GM23248 (cell line): ENCODE measurements at regions not wholly inside any gene's neighbourhood (a gene's known extent, or its start where the extent isn't known, plus 50 kb on each side); places are given as distances from the start of the nearest gene placed in this dataset.

Source experiments
- DNase-seq: peaks from one replicate; pipeline ENCODE4 v3.0.0-alpha.2; 2015
- H2AFZ ChIP-seq: fragments of 200-600 bp; sonication (generic); 2 replicates; pipeline ENCODE4 v1.6.1; 2016; ENCODE audit warnings: antibody characterized with exemption
- H3F3A ChIP-seq: fragments of 200-600 bp; sonication (generic); 2 replicates; pipeline ENCODE4 v1.6.1; 2016; ENCODE audit warnings: mild to moderate bottlenecking, antibody characterized with exemption, mixed run types; ENCODE audit not compliant: insufficient read depth
- H3K27ac ChIP-seq: fragments of 200-600 bp; sonication (generic); 2 replicates; pipeline ENCODE4 v1.5.1; 2016; ENCODE audit warnings: mild to moderate bottlenecking
- H3K27me3 ChIP-seq: fragments of 200-600 bp; sonication (generic); replicated peaks from 2 replicates; pipeline ENCODE4 v1.6.1; 2016; ENCODE audit warnings: mild to moderate bottlenecking; ENCODE audit not compliant: insufficient read depth
- H3K36me3 ChIP-seq: fragments of 200-600 bp; sonication (generic); 2 replicates; pipeline ENCODE4 v1.6.1; 2016; ENCODE audit warnings: low read depth, mild to moderate bottlenecking
- H3K4me1 ChIP-seq: fragments of 200-600 bp; sonication (generic); 2 replicates; pipeline ENCODE4 v1.6.1; 2016; ENCODE audit warnings: mild to moderate bottlenecking; ENCODE audit not compliant: insufficient read depth
- H3K4me2 ChIP-seq: fragments of 200-600 bp; sonication (generic); one replicate; pipeline ENCODE4 v1.6.1; 2016; ENCODE audit warnings: mild to moderate bottlenecking; ENCODE audit not compliant: unreplicated experiment
- H3K4me3 ChIP-seq: fragments of 200-600 bp; sonication (generic); 2 replicates; pipeline ENCODE4 v1.5.1; 2016; ENCODE audit warnings: mild to moderate bottlenecking
- H3K79me2 ChIP-seq: fragments of 200-600 bp; sonication (generic); 2 replicates; pipeline ENCODE4 v1.6.1; 2016; ENCODE audit warnings: mild to moderate bottlenecking; ENCODE audit not compliant: insufficient read depth
- H3K9ac ChIP-seq: fragments of 200-600 bp; sonication (generic); 2 replicates; pipeline ENCODE4 v1.6.1; 2016; ENCODE audit warnings: mild to moderate bottlenecking
- H3K9me2 ChIP-seq: fragments of 200-600 bp; sonication (generic); 2 replicates; pipeline ENCODE4 v1.6.1; 2016; ENCODE audit warnings: mixed run types, mild to moderate bottlenecking, moderate library complexity; ENCODE audit not compliant: insufficient read depth
- H3K9me3 ChIP-seq: fragments of 200-600 bp; sonication (generic); one replicate; pipeline ENCODE4 v1.6.1; 2017; ENCODE audit warnings: low read depth
- H4K20me1 ChIP-seq: fragments of 200-600 bp; sonication (generic); 2 replicates; pipeline ENCODE4 v1.6.0; 2016; ENCODE audit not compliant: insufficient read depth
- EZH2 ChIP-seq: fragments of 200-600 bp; sonication (generic); IDR thresholded peaks from 2 replicates; pipeline ENCODE4 v1.6.1; 2018; ENCODE audit warnings: antibody characterized with exemption, mild to moderate bottlenecking; ENCODE audit not compliant: insufficient read depth, poor library complexity, severe bottlenecking
- EZH2phosphoT487 ChIP-seq: fragments of 200-600 bp; sonication (generic); IDR thresholded peaks from 2 replicates; pipeline ENCODE4 v1.6.1; 2018; ENCODE audit warnings: antibody characterized with exemption, moderate library complexity, mild to moderate bottlenecking, low read depth; ENCODE audit not compliant: insufficient read depth
- WGBS, 2 experiments: methylation state at CpG; one replicate each; pipeline ENCODE4 v1.1.6; 2015 to 2017; ENCODE audit warnings: low lambda C conversion rate in 2 of 2, low coverage in 1 of 2; ENCODE audit errors: missing lambda C conversion rate in 2 of 2; 5-methylcytosine and 5-hydroxymethylcytosine counted together
- in situ Hi-C: fragments of 300-500 bp; cut with MboI; formaldehyde crosslinking; loops from 2 replicates; pipeline ENCODE4 v1.15.0; 2020

DNA sequence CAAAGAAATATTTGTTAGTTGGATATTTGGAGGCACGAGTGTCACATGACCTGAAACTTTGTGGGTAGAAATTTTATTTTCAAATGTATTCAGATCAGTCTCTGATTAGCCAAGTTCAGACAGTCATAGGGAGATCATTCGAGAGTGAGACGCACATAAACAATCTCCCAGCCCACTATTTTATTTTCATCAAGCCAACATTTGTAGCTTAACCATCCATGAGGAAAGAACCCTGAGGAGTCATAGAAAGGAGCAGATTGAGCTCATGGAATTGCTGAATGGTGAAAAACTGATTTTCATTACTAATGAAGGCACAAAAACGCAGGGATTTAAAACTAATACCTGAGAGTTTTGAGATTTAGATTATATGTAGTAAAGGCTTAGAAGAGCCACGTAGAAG is 548.7 kb downstream of the NSUN3 start:
- H3K27me3 ChIP-seq = no peaks in the 10 kb centered on the region
- H3K4me3 ChIP-seq = no peak overlapping the region
- no peak overlapping the region for H3K9ac ChIP-seq
- no peaks in the 10 kb centered on the region for H3F3A ChIP-seq
- no peak for TF ChIP-seq EZH2
- TF ChIP-seq EZH2phosphoT487 = no peak
- no peaks in the 10 kb centered on the region for H3K36me3 ChIP-seq
- H4K20me1 ChIP-seq = no peaks in the 10 kb centered on the region
- 13 to 15% methylated on average over 5 of the region's 5 CpGs for WGBS, 2 experiments
- H3K27ac ChIP-seq = no peak overlapping the region
- H2AFZ ChIP-seq = no peak overlapping the region
- H3K4me2 ChIP-seq = no peak overlapping the region
- no peaks in the 10 kb centered on the region for H3K79me2 ChIP-seq
- in situ Hi-C loops = no loop called here
- H3K9me2 ChIP-seq = no peaks in the 10 kb centered on the region
- no peaks in the 10 kb centered on the region for H3K9me3 ChIP-seq
- H3K4me1 ChIP-seq = no peaks in the 10 kb centered on the region
- no peak for DNase-seq

DNA sequence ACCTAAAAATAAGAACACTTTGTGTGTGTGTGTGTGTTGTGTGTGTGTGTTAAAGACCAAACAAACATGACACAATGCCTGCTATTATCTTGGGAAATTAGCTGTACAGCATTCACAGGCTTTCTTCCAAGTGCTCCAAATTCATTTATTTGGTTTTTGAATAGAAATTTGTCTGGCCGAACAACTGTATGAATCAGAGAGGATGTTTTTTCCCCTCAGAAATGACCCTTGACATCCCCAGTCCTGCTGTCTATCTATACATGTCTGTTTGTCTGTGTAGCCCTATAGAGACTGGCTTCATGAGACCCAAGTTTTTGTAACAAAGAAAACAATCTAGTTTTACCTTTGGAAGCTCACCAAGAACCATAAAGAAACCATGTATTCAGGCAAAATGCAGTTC is 549.8 kb downstream of the NSUN3 start:
- no peak overlapping the region for H3K27ac ChIP-seq
- in situ Hi-C loops = no loop called here
- no peak overlapping the region for H3K9ac ChIP-seq
- H3K9me3 ChIP-seq = no peaks in the 10 kb centered on the region
- no peaks in the 10 kb centered on the region for H3K9me2 ChIP-seq
- 35 to 44% methylated on average over 1 of the region's 1 CpG for WGBS, 2 experiments
- H2AFZ ChIP-seq = no peak overlapping the region
- no peak overlapping the region for H3K4me3 ChIP-seq
- no peak for DNase-seq
- no peaks in the 10 kb centered on the region for H3F3A ChIP-seq
- H3K27me3 ChIP-seq = no peaks in the 10 kb centered on the region
- TF ChIP-seq EZH2phosphoT487 (no peak), EZH2 (no peak)
- no peaks in the 10 kb centered on the region for H3K36me3 ChIP-seq
- no peaks in the 10 kb centered on the region for H4K20me1 ChIP-seq
- H3K4me2 ChIP-seq = no peak overlapping the region
- H3K4me1 ChIP-seq = no peaks in the 10 kb centered on the region
- no peaks in the 10 kb centered on the region for H3K79me2 ChIP-seq

DNA sequence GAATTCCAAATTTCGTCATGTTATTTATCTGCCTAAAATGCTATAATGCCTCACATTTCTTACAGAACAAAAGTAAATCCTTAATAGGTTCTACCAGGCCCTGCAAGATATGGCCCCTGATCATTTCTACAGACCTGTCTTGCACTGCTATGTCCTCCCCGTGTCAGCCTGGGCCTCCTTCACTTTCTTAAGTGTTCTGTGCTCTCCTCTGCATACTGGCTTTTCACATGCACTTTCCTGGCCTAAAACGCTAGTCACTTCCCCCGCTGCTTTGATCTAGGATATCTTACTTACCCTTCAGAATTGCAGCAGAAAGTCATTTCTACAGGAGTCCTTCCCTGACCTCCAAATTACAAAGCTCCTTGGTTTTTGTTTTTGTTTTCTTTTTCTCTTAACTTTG is 551.3 kb downstream of the NSUN3 start:
- Histone ChIP-seq H3K9me3 (no peaks in the 10 kb centered on the region), H3K4me2 (no peak overlapping the region), H3K36me3 (no peaks in the 10 kb centered on the region), H3K9me2 (no peaks in the 10 kb centered on the region), H3K9ac (no peak overlapping the region), H3K4me3 (no peak overlapping the region), H3K27ac (no peak overlapping the region), H3F3A (no peaks in the 10 kb centered on the region), H3K79me2 (no peaks in the 10 kb centered on the region), H2AFZ (no peak overlapping the region), H4K20me1 (no peaks in the 10 kb centered on the region), H3K4me1 (no peaks in the 10 kb centered on the region), H3K27me3 (no peaks in the 10 kb centered on the region)
- in situ Hi-C loops = no loop called here
- no peak for DNase-seq
- TF ChIP-seq EZH2 (no peak), EZH2phosphoT487 (no peak)
- WGBS, 2 experiments = 23 to 33% methylated on average over 4 of the region's 4 CpGs

DNA sequence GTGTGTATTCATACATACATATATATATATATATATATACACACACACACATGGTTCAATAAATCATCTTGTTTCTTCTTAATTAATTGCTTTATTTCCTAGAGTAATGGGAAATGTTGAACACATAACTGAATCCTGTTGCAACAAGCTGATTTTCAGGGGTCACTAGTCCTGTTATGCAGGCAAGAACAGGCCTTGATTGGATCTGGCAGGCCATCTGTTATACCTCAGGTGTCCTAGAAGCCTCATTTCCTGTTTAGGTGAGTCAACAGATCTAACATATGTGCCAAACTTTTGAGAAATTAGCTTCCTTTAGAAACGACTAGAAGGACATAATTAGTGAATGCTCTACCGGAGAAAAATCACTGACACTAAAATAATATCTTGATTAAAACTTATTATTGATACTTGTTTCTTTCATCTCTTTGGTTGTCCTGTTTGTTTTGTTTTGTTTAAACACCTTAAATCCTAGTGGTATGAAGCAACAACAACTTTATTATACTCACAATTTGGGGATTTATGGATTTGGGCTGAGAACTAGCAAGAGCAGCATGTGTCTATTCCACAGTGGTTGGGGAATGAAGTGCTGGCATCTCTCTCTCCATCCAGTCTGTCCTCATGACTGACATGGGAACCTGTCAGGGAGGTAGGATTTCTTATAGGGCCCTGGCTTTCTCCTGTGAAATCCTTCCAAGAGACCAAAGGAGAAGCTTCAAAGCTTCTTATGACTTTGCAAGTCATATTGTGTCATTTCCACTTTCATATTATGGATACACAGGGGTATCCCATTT is 552.6 kb downstream of the NSUN3 start:
- no peak overlapping the region for H3K4me2 ChIP-seq
- no peaks in the 10 kb centered on the region for H3K27me3 ChIP-seq
- no peaks in the 10 kb centered on the region for H3K79me2 ChIP-seq
- in situ Hi-C loops = no loop called here
- 0 to 4% methylated on average over 2 of the region's 2 CpGs for WGBS, 2 experiments
- no peaks in the 10 kb centered on the region for H3F3A ChIP-seq
- no peaks in the 10 kb centered on the region for H4K20me1 ChIP-seq
- no peak overlapping the region for H2AFZ ChIP-seq
- H3K9me3 ChIP-seq = no peaks in the 10 kb centered on the region
- H3K36me3 ChIP-seq = no peaks in the 10 kb centered on the region
- no peak overlapping the region for H3K4me3 ChIP-seq
- H3K27ac ChIP-seq = no peak overlapping the region
- DNase-seq = no peak
- H3K9ac ChIP-seq = no peak overlapping the region
- no peaks in the 10 kb centered on the region for H3K4me1 ChIP-seq
- H3K9me2 ChIP-seq = no peaks in the 10 kb centered on the region
- TF ChIP-seq EZH2 (no peak), EZH2phosphoT487 (no peak)
